ENCODE measurements at regions not wholly inside any gene's neighbourhood (a gene's known extent, or its start where the extent isn't known, plus 50 kb on each side); places are given as distances from the start of the nearest gene placed in this dataset.

- no peak for DNase-seq
These were observed 411.2 kb upstream of the SPTLC3 start for GRCh38 chr20:12597551-12597950.

GRCh38 chr20:12598894-12599293 lies 409.9 kb upstream of the SPTLC3 start:
- DNase-seq = no peak

- no peak for DNase-seq
These were observed 409.3 kb upstream of the SPTLC3 start for GRCh38 chr20:12599494-12599893.

GRCh38 chr20:12605751-12606150 lies 403.0 kb upstream of the SPTLC3 start:
- DNase-seq = no peak

DNA sequence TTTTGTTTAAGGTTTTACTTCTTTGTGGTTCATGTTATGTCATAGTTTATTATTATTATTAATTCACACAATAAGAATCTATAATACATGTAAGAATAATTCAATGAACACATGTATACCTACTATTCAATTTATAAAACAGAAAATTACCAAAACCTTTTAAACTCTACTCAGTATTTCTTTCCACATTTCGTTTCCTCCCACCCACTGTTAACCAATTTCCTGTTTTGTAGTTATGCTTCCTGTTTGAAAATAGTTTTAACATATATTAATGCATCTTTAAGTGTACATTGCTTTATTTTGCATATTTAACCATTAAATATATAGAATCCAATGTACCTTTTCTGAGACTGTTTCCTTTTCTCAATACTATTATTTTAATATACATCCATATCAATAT lies 397.9 kb upstream of the SPTLC3 start:
- no peak for DNase-seq

DNA sequence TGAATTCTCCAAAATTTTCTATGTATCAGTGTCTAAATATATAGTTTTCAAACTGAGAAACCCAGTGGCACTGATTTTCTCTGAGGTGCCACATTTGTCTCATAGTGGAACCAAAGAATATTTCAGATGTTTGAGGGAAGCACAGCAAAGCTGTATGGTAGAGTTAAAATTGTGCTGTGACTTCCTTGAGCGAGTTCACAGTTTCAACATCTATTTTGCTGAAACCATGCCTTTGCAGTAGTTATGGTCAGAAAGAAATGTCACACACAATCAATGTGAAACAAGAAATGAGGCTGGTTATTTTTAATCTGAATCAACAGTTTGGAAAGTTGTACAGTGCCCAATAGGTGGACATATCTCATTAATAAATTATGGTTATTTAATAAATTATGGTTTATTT lies 394.0 kb upstream of the SPTLC3 start:
- DNase-seq = no peak

- no peak for DNase-seq
These were observed 391.7 kb upstream of the SPTLC3 start for GRCh38 chr20:12617076-12617475.

GRCh38 chr20:12623870-12624269 lies 384.9 kb upstream of the SPTLC3 start:
- DNase-seq = no peak

GRCh38 chr20:12627485-12627884 lies 381.3 kb upstream of the SPTLC3 start:
- DNase-seq = no peak

- no peak for DNase-seq
These were observed 370.0 kb upstream of the SPTLC3 start for GRCh38 chr20:12638633-12639312.

- DNase-seq = no peak
These were observed 368.5 kb upstream of the SPTLC3 start for GRCh38 chr20:12640251-12640650.

GRCh38 chr20:12641619-12642018 lies 367.2 kb upstream of the SPTLC3 start:
- no peak for DNase-seq

DNA sequence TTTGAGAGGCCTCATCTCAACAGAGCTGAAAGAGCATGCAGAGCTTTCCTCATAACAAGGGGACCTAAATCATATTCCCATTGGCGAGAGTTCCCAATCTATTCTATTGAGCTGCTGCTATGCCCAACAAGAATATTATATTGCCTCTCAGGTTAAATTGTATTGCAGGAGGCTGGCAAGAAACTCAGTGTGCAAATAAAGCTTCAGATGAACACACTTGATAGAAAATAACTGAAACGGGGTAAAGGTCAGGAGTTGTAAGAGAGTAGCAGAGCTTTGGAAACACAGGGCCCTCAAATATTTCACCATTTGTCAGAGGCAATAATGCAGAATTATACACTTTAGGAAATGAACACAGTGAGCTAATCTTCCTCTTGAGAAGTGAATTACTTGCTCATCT lies 364.3 kb upstream of the SPTLC3 start:
- DNase-seq = no peak

GRCh38 chr20:12649234-12649633 lies 359.5 kb upstream of the SPTLC3 start:
- DNase-seq = no peak

GRCh38 chr20:12653642-12654041 lies 355.1 kb upstream of the SPTLC3 start:
- DNase-seq = no peak

DNA sequence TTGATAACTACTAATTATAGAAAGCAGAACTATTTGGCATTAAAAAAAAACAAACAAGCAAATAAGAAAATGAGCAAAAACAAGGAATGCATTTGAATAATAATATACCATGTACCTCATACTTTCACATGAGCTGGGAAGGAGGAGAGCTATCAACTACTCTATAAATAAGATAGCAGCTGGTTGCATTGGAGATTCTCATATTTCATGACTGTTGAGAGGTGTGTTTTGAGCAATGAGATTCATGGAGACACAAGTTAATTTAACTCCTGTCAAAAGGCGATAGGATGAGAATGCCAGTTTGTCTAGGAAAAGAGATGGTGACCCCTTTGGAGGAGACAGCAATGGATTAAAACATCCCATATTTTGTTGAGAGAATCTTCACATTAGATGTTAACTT lies 348.8 kb upstream of the SPTLC3 start:
- DNase-seq = no peak

DNA sequence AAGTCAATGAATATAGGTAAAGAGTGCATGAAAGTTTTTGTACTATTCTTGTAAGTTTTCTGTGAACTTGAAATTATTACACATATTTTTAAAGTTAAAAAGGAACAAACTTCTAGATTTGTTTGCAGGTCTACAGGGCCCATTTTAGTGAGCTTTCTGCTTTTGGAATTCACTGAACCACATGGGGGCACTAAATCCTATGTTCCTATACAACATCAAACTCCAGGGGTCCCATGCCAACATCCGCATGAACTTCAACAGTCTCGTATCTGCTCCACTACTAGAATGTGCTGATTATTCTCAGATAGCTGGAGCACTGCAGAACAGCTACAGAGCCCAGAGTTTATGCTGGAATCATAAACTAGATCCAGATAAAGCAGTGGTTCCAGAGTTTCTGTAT lies 347.9 kb upstream of the SPTLC3 start:
- no peak for DNase-seq

DNA sequence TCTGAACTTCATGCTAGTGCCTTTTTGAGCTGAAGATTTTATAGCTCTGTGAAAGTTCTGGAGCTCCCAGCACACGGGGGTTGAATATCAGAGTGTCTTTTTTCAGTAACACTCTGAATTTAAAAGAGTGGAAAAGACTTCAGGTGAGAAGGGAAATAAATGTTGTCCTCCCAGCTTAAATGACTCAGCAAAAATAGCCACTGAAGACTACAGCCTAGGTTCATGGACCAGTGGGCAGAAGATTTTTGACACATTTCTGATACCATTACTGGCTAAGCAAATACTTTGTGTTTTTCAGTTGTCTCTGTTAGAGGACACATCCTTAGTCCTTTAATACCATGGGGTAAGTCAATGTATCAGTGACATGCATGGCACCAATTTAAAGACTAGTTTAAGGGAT lies 338.5 kb upstream of the SPTLC3 start:
- DNase-seq = no peak

DNA sequence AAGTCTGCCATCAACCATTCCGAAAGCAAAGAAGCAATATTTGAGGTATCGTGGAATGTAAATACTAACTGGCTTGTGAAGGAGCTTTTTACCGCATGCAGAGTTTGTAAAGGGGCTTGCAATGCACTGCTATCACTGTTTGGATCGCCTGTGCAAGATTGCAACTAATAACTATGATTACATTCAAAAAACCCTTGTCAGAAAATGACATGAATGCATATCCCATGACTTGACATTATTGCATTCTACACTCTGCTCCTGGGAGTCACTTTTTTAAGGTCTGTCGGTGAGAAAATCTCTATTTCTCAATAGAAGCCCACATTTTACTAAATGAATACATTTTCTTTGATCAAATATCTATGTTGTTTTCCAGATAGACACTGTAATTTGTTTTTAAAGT lies 335.4 kb upstream of the SPTLC3 start:
- no peak for DNase-seq

DNA sequence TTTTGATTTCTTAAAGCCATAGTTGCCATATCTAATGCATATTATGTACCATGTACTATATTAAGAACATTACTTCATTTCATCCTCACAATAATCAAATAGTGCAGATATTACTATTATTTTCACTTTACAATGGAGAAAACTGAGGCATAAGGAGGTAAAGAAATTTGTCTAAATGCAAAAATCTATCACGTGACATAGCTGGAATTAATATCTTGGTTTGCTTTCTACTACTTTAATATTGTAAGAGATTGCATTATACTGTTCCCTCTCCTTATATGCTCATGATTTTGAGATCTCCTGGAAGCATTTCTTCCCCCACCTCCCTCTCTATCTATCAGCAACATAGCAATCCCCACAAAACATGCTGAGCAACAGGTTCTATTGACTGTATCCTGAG lies 330.8 kb upstream of the SPTLC3 start:
- DNase-seq = no peak

DNA sequence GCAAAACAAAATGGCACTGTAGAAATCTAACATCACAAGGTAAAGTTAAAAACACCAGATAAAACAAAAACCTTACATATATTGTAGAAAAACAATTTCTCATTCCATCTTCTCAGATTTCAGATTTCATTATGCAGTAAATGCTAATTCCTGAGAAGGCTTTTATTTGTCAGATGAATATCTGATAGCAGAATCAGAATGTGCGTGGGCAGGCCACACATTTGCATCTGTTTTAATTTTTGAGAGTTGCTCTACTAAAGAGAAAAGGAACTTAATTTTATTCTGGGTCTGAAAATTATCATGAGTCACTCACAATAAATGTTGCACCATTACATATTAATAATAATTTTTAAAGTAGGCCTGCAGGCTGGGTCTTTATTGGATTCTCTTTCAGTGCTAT lies 329.3 kb upstream of the SPTLC3 start:
- DNase-seq = no peak

DNA sequence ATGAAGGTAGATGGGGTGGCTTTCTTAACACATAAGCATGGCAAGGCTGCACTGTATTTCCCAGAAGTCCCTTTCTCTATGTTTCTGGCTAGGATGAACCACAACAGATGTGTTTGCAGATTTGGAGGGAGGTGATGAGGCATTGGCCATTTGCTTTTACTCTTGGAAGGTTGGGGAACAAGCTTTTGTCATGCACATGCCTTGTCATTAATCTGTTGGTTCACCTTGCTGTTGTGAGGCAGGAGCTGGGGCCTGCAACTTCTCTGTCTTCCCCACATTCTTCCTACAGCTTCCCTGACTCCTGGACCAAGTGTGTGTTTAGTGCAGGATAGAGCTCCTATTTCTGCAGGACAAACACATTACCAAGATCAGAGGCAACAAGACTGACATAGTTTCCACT lies 326.2 kb upstream of the SPTLC3 start:
- DNase-seq = no peak

- DNase-seq = no peak
These were observed 321.3 kb upstream of the SPTLC3 start for GRCh38 chr20:12687476-12687875.

DNA sequence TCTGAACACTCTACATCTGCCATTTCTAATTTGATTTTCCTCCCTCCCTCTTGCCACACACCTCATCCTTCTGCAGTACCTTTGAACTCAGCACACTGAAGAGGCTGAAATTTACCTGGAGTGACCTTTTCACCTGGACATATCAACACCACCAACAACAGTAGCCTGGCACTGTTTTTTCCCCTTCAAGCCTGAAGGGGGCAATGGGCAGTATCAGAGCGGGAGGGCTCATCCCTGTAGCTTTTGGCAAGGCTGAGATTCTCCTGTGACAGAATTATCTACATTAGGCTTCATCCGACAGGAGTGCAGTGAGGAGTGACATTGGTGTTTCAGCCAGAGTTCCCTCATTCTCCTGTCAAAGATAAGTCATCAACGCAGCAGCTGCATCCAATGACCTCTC lies 312.8 kb upstream of the SPTLC3 start:
- DNase-seq = no peak

GRCh38 chr20:12698817-12699216 lies 310.0 kb upstream of the SPTLC3 start:
- no peak for DNase-seq

All from dermis blood vessel endothelial cell (primary cell).